Nephron progenitor cell (in vitro differentiated cells): ENCODE measurements at regions not wholly inside any gene's neighbourhood (a gene's known extent, or its start where the extent isn't known, plus 50 kb on each side); places are given as distances from the start of the nearest gene placed in this dataset.

ENCODE experiments used
- DNase-seq: peaks from one replicate; pipeline ENCODE4 v3.0.0; 2021
- H3K27ac Mint-ChIP-seq: 2 replicates; pipeline ENCODE4 v1.8.0; 2021; ENCODE audit warnings: mild to moderate bottlenecking, moderate library complexity, mixed read lengths
- H3K27me3 Mint-ChIP-seq: 2 replicates; pipeline ENCODE4 v1.8.0; 2021; ENCODE audit warnings: mild to moderate bottlenecking, low read depth, mixed read lengths; ENCODE audit not compliant: poor library complexity
- H3K36me3 Mint-ChIP-seq: 2 replicates; pipeline ENCODE4 v1.8.0; 2021; ENCODE audit warnings: low read depth, mixed read lengths
- H3K4me1 Mint-ChIP-seq: 2 replicates; pipeline ENCODE4 v1.8.0; 2021; ENCODE audit warnings: mixed read lengths
- H3K4me3 Mint-ChIP-seq: 2 replicates; pipeline ENCODE4 v1.8.0; 2021; ENCODE audit warnings: mild to moderate bottlenecking, moderate library complexity, mixed read lengths
- H3K9me3 Mint-ChIP-seq: 2 replicates; pipeline ENCODE4 v1.8.0; 2021; ENCODE audit warnings: mild to moderate bottlenecking, moderate library complexity, mixed read lengths
- TF ChIP-seq, protein P1 (sequence below): fragments of 200-600 bp; sonication (generic); IDR thresholded peaks from 2 replicates; pipeline ENCODE4 v1.5.0; 2021; ENCODE audit warnings: antibody characterized with exemption

DNA sequence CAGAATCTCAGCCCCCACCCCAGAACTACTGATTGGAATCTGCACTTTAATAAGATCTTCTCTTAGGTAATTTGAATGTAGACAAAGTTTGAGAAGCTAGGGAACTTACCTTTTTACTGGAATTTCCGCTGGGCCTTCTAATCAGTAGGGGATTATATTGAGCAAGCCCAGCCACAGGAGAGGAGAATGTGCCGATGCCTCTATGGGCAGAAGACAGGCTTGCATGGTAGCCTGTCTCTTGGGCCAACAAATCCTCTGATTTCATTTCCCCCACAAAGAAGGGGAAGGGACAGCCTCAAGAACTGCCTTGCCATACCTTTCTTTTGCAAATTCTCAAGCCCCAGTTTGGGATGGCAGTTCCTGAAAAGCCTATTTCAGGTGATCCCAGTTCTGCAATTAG is 163.4 kb upstream of the BDNF start:
- Mint-ChIP-seq H3K27ac (peak overlapping the region; percentile 77), H3K36me3 (no peaks in the 10 kb centered on the region), H3K27me3 (peaks cover 7% of the 10 kb centered on the region), H3K4me3 (peak overlapping the region; percentile 58), H3K4me1 (peaks cover 81% of the 10 kb centered on the region), H3K9me3 (peaks cover 8% of the 10 kb centered on the region)
- TF ChIP-seq, protein P1, sequence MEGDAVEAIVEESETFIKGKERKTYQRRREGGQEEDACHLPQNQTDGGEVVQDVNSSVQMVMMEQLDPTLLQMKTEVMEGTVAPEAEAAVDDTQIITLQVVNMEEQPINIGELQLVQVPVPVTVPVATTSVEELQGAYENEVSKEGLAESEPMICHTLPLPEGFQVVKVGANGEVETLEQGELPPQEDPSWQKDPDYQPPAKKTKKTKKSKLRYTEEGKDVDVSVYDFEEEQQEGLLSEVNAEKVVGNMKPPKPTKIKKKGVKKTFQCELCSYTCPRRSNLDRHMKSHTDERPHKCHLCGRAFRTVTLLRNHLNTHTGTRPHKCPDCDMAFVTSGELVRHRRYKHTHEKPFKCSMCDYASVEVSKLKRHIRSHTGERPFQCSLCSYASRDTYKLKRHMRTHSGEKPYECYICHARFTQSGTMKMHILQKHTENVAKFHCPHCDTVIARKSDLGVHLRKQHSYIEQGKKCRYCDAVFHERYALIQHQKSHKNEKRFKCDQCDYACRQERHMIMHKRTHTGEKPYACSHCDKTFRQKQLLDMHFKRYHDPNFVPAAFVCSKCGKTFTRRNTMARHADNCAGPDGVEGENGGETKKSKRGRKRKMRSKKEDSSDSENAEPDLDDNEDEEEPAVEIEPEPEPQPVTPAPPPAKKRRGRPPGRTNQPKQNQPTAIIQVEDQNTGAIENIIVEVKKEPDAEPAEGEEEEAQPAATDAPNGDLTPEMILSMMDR: no peak
- no peak for DNase-seq

DNA sequence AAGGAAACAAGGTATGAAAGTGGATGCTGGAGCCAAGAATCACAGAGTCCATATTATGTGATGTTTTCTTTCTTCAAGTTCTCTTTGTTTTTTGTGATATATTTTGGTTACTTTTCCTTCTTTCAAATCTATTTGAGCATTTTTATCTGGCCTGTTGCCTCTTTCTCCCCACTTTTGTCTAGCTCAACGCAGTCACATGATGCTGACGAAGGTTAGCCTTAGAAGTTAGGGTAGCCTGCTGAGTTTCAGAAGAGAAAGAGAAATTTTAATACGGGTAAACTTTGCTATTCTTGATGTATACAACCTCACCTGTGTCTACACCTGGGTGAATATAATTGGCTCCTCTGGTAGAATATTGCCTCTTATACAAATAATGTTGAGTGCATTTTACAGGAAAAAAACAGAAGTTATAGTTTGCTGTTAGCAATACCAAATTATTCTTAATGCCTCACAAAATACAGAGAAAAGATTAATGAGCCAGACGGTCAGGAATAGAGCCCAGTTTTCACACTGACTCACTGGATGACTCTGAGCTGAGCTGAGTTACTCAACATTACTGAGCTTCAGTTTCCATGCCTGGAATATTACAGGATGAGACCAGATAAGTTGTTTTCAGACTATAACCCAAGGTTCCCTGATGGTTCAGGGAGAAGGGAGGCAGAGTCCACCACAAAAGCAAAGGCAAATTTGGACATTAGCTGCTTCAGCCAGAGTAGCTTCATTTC is 161.6 kb upstream of the BDNF start:
- Mint-ChIP-seq H3K4me3 (no peak overlapping the region), H3K4me1 (peaks cover 72% of the 10 kb centered on the region), H3K36me3 (no peaks in the 10 kb centered on the region), H3K9me3 (peaks cover 8% of the 10 kb centered on the region), H3K27me3 (peaks cover 7% of the 10 kb centered on the region), H3K27ac (no peak overlapping the region)
- TF ChIP-seq, protein P1: no peak
- no peak for DNase-seq

DNA sequence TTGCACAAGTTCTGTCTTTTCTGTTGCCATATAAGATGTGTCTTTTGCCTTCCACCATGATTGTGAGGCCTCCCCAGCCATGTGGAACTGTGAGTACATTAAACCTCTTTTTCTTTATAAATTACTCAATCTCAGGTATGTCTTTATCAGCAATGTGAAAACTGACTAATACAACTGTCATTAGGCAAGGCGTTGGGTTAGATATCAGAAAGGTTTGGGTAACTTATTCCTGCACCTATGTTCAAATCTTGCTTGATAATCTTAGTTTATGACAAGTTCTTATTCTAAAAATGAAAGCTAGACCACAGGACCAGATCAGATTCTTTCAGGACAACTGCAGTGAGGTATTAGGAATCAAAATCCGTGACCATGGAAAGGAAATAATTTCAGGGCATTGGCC is 160.6 kb upstream of the BDNF start:
- DNase-seq: no peak
- TF ChIP-seq, protein P1: no peak
- Mint-ChIP-seq H3K27ac (peak overlapping the region; percentile 81), H3K36me3 (no peaks in the 10 kb centered on the region), H3K9me3 (peaks cover 8% of the 10 kb centered on the region), H3K27me3 (peaks cover 3% of the 10 kb centered on the region), H3K4me1 (peaks cover 64% of the 10 kb centered on the region), H3K4me3 (peak overlapping the region; percentile 3)

DNA sequence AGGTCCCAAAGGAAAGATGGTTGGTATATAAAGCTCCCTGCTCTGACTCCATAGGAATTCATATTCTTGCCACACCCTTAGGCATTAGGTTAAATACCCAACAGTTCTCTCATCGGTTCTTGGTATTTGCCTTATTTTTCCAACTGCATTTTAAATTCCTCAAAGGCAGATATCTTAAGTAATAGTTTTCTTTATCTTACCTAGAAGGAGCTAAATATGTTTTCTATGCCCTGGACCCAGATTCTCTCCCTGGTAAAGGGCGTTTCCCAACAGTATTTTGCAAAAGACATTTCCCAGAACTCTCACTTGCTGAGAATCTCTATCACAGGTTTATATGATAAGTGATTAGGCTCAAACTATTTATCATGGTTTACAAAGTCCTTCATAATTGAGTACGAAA is 158.6 kb upstream of the BDNF start:
- TF ChIP-seq, protein P1: no peak
- Mint-ChIP-seq H3K27ac (no peak overlapping the region), H3K36me3 (no peaks in the 10 kb centered on the region), H3K27me3 (peaks cover 3% of the 10 kb centered on the region), H3K4me3 (no peak overlapping the region), H3K9me3 (peaks cover 8% of the 10 kb centered on the region), H3K4me1 (peaks cover 52% of the 10 kb centered on the region)
- no peak for DNase-seq

DNA sequence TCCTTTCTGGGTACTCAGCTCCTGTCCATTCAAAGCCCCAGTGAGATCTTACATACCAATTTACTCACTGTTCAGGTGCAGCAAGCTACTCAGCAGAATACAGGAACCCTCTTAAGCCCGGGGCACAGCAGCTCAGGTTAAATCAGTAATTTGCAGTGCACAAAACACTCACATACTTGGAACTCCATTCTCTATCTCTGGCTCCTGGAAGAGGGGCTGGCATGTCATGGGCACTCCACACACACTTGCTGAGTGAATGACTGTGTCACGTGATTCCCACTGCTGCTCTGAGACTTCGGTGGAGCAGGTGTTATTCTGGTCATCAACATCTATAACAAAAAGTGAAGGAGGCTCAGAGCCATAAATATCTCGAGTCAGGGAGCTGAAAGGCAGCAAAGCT is 157.3 kb upstream of the BDNF start:
- TF ChIP-seq, protein P1: no peak
- Mint-ChIP-seq H3K27ac (no peak overlapping the region), H3K9me3 (peaks cover 10% of the 10 kb centered on the region), H3K27me3 (peaks cover 3% of the 10 kb centered on the region), H3K36me3 (no peaks in the 10 kb centered on the region), H3K4me3 (no peak overlapping the region), H3K4me1 (peaks cover 40% of the 10 kb centered on the region)
- DNase-seq: no peak

DNA sequence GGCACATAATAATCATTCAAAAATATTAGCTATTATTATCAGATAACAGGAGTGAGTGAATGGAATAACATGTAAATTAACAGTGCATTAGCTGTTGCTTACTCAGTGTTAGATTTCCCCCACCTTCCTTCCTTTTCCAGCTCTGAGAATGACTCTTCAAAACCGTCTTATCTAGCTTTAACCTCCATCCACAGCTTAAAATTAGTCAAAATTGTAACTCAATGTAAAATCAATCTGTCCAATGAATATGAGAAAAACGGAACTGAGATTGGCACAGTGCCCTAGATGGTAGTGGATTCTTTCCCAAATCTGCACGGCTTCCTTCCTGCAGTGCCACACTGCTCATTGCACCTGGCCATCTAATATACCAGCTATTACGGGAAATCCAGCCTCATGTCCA is 156.8 kb upstream of the BDNF start:
- Mint-ChIP-seq H3K4me3 (no peak overlapping the region), H3K4me1 (peaks cover 38% of the 10 kb centered on the region), H3K27ac (no peak overlapping the region), H3K36me3 (peaks cover 4% of the 10 kb centered on the region), H3K27me3 (peaks cover 3% of the 10 kb centered on the region), H3K9me3 (peaks cover 15% of the 10 kb centered on the region)
- TF ChIP-seq, protein P1: no peak
- no peak for DNase-seq
